ENCODE measurements at regions not wholly inside any gene's neighbourhood (a gene's known extent, or its start where the extent isn't known, plus 50 kb on each side); places are given as distances from the start of the nearest gene placed in this dataset.
"Not testable (repeated sequence)": the region's sequence is repeated elsewhere in the genome, so short reads cannot be mapped to it uniquely, and the experiment has no call there.

DNA sequence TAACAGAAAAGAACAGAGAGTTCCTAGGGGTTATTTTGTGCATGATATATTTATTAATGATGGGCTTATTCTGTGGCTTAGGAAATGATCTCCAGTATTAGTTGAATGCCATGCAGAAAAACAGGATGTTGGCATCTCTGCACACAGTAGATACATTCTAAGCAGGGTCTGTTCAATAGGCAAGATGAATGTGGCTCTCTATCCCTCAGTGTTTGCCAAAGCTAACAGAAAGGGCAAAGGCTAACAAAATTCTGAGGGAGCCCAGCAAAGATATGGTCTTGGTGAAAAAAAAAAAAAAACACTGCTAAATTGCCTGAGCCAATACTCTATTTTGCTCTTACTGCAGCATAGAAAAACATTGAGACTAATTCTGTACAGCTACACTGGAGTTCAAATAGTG, 1095.8 kb downstream of the UQCRFS1 start:
- DNase-seq: no peak

DNA sequence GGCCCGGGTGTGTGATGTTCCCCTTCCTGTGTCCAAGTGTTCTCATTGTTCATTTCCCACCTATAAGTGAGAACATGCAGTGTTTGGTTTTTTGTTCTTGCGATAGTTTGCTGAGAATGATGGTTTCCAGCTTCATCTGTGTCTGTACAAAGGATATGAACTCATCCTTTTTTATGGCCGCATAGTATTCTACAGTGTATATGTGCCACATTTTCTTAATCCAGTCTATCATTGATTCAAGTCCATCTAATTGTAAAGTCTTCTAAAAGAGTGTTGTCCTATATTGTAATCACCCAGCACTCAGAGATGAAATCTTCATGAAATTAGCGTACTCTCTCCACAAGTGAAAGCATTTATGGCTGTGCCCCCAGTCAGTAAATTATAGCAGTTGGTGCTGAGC, 1096.6 kb downstream of the UQCRFS1 start:
- DNase-seq: not testable (repeated sequence)

DNA sequence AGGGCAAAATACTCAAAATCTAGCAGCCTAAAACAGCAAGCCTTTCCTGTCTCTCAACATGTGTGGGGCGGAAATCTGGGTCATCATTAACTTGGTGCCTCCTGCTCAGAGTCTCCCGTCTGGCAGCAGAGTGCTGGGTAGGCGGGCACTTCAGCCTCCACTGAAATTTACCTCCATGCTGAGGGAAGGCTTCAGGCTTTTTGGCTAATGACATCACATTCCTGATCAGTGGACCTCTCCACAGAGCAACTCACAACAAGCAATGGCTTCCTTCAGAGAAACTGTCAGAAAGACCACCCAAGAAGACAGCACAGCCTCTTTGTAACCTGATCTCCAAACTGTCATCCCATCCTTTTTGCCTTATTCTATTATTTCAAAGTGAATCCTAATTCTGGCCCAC, 1109.0 kb downstream of the UQCRFS1 start:
- DNase-seq: no peak

DNA sequence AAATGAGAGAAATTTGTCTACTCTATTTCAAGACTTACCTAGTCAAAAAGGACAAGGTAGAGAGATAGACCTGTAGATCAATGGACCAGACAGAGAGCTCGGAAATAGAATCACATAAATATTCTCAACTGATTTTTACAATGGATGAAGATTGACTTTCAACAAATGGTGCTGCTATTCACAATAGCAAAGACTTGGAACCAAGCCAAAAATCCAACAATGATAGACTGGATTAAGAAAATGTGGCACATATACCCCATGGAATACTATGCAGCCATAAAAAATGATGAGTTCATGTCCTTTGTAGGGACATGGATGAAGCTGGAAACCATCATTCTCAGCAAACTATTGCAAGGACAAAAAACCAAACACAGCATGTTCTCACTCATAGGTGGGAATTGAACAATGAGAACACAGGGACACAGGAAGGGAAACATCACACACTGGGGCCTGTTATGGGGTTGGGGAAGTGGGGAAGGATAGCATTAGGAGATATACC, 1128.2 kb downstream of the UQCRFS1 start:
- not testable (repeated sequence) for DNase-seq

DNA sequence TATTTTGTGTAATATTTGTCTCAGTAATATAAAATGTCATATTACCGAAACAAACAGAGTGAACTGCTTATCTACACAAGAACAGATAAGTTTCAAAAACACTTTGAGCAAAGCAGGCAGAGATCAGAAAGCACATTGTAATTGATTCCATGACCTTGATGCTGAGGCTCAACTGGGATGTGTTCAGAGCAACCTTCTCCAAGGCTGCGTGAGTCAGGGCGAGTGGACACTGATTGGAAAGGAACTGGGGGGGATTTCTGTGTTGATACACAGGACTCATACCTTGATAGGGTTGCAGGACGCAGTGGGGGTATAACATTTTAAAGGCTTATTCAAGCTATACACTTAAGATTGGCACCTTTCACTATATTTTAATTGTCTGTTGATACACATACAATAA, 1136.3 kb downstream of the UQCRFS1 start:
- no peak for DNase-seq

DNA sequence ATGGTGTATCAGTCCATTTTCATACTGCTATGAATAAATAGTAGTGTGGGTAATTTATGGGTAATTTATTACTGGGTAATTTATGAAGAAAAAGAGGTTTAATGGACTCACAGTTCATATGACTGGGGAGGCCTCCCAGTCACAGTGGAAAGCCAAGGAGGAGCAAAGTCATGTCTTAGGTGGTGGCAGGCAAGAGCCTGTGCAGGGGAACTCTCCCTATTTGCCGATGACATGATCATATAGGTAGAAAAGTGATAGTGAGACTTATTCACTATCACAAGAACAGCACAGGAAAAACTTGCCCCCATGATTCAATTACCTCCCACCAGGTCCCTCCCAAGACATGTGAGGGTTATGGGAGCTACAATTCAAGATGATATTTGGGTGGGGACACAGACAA, 1137.7 kb downstream of the UQCRFS1 start:
- no peak for DNase-seq

DNA sequence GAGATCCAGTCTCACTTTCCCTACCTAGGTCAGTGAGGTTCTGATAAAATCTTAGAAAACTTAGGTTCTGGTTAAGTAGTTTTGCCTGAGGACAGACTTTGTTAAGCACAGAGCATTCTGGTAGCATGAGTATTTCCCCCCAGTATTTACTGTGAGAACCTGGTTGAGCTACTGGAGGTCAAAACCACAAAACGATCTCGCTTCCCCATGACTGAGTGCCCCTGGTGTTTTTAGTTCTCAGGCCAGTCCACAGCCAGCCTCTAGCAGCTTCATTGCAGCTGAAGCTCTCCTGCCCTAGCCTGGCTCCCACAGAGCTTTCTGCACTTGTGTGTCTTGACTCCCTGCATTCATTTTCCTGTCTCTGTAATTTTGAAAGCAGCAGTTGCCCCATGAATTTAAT, 1138.2 kb downstream of the UQCRFS1 start:
- DNase-seq: no peak

DNA sequence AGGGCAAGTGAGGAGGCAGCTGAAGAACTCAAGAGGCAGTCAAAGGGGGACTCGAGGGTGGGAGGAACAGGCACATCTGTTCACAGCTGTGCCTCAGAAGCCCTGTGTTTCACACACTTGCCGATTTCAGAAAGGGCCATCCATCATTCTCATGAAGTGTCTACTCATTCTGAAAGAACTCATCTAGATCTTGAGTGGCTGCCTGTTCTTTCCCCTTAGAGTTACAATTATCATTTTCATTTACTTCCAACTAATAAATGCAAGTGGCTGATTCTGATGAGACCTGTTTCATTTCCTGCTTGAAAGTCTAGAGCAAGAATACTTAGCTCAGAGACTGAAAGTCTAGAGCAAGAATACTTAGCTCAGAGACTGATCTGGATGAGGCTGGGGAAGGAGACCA, 1145.1 kb downstream of the UQCRFS1 start:
- no peak for DNase-seq

DNA sequence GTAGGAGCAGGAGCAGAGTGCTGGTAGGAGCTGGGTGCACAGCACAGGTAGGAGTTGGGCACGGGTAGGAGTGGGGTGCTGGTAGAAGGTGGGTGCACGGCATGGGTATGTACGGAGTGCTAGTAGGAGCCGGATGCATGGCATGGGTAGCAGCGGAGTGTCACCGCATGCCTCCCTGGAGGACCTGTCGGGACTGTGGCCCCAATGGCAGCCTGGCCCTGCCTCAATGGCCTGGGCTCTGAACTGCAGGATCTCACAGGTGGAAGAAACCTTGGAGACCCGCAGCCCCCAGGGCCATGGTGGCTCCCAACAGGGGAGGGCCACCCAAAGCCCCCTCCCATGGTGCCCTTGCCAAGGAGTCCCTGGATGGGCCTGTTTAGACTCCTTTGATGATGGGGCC, 1146.0 kb downstream of the UQCRFS1 start:
- no peak for DNase-seq

DNA sequence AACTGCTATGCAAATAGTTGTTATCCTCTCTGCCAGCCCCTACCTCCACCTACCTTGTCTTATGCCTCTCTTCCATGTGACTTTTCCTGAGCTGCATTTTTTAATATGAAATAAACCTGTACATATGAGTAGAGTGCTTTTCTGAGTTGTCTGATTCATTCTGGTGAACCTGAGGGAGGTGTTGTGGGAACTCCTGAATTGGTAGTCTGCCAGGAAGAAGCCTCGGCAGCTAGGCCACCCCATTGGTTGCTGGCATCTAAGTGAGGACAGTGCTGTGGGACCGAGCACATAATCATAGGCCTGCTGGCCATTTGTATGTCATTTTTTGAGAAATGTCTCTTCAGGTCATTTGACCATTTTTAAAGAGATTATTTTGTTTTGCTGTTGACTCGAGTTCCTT, 1146.8 kb downstream of the UQCRFS1 start:
- DNase-seq: no peak

DNA sequence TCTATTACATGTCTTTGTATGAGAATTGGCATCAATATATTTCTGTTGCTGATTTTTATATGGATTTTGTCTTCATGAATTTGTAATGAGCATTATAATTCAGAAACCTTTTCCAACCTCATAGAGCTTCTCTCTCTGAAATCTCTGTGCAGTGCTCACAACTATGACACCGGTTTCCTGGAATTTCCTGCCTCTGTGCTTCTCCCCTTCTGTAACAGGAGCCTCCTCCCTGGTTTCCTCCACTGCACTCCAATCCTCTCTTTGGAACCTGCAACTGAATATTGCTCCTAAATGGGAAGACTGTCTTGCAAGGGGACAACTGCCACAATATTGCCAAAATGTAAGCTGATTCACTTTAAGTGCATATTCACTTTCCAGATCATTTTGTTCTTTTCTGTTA, 1147.9 kb downstream of the UQCRFS1 start:
- no peak for DNase-seq

DNA sequence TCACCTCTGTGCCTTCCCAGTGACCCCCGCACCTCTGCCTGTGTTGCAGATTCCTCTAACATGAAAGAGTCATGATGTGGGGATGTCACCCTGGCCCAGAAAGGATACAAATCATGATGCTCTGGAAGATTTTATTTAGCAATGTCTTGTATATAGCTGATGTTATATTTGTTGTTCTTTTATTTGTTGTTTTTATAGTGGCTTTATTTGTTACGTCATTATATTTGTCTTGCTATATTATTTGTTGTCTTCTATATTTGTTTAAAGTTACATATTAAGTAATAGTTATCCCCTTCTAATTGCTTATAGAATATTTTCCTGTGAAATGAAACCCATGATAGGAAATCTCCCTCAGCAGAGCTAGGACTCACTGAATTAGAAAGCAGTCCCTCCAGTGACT, 1149.2 kb downstream of the UQCRFS1 start:
- DNase-seq: no peak

DNA sequence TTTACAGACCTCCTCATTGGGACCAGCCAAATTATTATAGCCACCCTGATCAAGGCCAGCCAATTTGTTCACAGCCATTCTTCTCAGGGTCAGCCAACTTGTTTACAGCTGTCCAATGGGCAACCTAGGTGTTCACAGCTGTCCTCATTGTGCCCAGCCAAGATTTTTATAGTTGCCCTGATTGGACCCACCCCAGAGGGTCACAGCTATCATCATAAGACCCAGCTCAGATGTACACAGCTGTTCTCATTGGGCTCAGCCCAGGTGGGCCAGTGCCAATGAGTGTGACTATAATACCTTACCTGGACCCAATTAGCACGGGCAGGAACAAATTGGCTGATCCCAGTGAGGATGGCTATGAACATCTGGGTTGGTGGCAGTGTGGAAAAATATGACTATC, 1151.8 kb downstream of the UQCRFS1 start:
- no peak for DNase-seq

DNA sequence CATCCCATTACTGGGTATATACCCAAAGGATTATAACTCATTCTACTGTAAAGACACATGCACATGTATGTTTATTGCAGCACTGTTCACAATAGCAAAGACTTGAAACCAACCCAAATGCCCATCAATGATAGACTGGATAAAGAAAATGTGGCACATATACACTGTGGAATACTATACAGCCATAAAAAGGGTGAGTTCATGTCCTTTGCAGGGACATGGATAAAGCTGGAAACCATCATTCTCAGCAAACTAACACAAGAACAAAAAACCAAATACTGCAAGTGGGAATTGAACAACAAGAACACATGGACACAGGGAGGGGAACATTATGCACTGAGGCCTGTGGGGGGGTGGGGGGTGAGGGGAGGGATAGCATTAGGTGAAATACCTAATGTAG, 1155.9 kb downstream of the UQCRFS1 start:
- DNase-seq: not testable (repeated sequence)

DNA sequence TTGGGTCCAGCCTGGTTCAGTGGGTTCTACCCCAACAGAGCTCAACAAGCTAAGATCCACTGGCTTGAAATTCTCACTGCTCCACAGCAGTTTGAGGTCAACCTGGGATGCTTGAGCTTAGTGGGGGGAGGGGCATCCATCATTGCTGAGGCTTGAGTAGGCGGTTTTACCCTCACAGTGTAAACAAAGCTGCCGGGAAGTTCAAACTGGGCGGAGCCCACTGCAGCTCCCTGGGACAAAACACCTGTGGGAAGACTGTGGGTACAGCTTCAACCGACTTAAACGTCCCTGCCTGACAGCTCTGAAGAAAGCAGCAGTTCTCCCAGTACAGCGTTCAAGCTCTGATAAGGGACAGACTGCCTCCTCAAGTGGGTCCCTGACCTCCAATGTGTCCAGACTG, 1161.9 kb downstream of the UQCRFS1 start:
- no peak for DNase-seq

DNA sequence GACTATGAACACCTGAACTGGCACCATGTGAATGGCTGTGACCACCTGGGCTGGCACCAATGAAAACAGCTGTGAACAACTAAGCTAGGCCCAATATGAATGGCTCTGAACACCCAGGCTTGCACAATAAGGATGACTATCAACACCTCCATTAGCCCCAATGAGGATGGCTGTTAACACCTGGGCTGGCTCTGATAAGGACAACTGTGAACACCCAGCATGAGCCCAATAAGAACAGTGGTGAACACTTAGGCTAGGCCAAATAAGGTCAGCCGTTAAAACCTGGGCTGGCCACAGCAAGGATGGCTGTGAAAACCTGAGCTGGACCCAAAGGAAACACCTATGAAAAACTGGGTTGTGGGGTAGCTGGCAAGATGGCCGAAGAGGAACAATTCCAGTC, 1163.1 kb downstream of the UQCRFS1 start:
- no peak for DNase-seq

DNA sequence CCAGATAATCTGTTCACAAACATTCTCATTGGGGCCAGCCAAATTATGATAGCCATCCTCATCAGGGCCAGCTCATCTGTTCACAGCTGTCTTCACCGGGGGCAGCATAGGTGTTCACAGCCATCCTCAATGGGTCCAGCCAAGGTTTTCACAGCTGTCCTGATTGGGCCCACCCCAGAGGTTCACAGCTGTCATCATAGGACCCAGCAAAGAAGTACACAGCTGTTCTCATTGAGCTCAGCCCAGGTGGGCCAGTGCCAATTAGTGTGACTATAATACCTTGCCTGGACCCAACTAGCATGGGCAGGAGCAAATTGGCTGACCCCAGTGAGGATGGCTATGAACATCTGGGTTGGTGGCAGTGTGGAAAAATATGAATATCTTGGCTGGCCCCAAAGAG, 1166.0 kb downstream of the UQCRFS1 start:
- DNase-seq: no peak

DNA sequence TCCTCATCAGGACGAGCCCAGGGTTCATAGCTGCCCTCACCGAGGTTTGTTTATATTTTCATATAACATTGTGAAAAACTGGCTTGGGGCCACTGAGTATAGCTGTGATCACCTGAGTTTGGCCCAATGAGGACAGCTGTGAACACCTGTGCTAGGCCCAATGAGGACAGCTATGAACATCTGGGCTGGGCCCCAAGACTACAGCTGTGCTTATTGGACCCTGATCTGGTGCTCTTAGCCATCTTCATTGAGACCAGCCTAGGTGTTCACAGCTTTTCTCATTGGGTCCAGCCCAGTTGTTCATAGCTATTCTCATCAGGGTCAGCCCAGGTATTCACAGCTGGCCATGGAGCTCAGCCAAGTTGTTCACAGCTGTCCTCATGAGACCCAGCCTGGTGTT, 1167.3 kb downstream of the UQCRFS1 start:
- no peak for DNase-seq

DNA sequence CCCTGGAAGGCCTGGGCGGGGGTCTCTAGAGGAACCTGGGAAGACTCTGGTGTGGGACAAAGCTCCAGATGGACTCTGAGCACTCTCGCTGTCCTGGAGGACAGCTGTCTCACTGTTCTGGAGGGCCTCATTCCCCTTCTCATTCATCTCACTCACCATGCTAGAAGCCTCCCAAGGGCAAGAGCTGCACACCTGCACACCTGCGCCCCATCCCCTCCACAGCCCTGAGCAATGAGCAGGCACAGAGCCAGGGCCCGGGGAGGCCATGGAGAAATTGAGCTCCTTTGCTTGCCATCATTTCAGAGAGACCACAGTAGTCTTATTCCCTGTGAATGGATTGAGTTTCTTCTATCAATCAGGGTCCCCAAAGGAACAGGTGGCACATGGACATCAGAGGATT, 1168.5 kb downstream of the UQCRFS1 start:
- no peak for DNase-seq

DNA sequence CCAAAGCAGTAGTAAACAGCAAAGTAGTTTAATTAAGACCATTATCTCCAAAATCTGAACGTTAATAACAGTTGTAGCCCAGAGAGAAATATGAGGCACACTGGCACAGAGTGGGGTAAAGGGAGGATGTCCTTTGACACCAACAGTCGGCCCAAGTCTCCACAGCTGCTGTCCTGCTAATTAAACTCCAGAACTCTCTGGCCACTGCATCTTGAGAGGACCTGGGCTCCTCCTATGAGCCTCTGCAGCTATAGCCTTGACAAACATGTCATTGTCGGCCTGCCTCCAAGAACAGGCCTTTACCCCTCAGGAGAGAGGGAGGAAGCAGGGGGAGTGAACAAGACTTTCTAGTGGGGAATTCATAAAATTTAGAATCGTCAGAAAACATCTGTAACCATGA, 1170.4 kb downstream of the UQCRFS1 start:
- DNase-seq: no peak

DNA sequence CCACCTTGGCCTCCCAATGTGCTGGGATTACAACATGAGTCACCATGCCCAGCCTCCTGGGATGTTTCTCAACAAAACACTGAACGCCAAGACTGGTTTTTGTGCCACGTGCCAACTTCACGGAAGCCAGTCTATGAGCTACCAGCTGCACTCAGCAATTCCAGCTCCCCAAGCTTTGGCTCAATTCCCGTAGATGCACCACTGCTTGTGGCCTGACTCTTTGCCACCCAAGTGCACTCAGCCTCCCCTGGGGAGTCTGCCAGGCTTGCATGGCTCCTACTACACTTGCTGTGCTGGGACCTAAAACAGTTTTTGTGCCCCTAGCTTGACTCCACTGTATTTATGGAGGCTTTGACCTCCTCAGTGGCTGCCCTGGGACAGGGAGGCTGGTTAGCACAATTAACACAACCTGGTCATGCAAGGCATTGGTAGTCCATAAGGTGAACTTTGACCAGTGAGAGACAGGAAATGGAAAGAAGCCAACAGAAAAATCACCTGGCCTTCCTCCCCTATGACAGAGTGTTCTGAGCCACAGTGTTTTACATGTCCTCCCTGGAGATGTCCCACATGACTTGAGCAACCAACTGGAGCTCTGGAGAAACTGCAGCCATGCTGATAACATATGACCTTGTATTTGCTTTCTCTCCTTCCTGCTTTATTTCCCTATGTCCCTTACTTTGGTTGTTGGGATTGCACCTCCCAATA, 1173.1 kb downstream of the UQCRFS1 start:
- no peak for DNase-seq

DNA sequence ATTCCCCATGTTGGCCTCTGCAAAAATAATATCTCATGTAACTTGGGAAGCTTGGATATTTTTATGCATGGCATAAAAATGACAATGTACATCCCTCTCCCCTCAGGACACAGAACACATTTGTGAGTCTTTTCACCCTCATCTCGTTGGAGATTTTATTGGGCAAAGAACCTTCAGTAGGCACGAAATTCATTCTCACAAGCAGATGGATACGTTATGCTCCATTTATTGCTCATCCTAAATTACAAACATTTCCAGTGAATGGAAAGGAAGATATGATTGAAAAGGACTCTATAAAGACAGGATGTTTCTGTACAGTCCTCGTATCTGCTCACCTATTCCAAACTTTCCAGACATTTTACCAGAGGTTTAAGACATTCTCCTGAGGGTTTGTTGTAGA, 1175.8 kb downstream of the UQCRFS1 start:
- no peak for DNase-seq

DNA sequence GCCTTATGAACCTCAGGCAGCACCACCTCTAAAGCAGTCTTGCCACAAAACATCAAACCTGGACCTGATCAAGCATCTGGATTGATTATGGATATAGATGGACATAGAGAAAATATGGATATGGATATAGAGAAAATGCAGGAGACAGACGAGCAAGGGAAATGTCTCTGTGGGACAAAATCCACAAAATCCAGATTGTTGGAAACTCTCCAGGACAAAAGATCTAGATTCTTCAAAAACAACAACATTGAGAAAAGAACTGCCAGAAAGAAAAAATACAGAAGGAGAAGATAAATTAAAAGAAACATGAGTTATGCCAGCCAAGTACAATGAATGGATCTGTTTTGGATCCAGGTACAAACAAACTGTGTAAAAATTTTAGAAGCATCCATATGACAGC, 1176.5 kb downstream of the UQCRFS1 start:
- DNase-seq: no peak

DNA sequence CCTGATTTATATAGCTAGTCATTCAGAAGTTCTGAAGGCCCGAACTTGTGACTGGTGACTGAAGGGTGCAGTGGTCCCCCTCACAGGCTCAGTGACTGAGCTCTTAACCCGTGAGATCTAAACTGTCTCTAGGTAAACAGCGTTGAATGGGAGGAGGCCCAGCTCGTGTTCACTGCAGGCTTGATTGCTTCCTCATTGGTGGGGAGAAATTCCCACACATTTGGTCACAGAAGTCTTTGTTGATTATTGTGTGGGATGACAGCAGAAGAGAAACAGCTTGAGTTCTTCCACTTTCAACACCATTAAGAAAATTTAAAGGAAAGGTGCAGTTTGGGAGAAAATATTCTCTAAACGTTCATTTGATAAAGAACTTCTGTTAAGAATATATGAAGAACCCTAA, 1178.0 kb downstream of the UQCRFS1 start:
- no peak for DNase-seq

DNA sequence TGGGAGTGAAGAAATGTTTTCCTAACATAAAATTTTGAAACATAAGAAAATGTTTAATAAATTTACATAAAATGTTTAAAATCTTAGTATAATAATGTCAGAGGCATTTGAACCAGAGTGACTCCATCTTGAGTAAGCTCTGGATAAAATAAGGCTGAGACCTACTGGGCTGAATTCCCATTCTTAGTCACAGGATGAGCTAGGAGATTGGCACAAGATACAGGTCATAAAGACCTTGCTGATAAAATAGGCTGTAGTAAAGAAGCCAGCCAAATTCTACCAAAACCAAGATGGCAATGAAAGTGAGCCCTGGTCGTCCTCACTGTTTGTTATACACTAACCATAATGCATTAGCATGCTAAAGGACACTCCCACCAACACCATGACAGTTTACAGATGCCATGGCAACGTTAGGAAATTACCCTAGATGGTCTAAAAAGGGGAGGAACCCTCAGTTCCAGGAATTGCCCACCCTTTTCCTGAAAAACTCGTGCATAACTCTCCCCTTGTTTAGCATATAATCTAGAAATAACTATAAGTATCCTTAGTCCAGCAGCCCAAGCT, 1184.0 kb downstream of the UQCRFS1 start:
- no peak for DNase-seq

Data from NCI-H2081 treated with DMSO at 0.1 percent for 48 hours (cell line).